Thyroid gland (tissue), 4 donors: ENCODE measurements at regions not wholly inside any gene's neighbourhood (a gene's known extent, or its start where the extent isn't known, plus 50 kb on each side); places are given as distances from the start of the nearest gene placed in this dataset.

Experiments used
- DNase-seq, 2 donors: peaks; one replicate each; pipeline ENCODE4 v3.0.0-alpha.2; 2019
- H3K27ac ChIP-seq, 3 donors: fragments of 200-600 bp; sonication (generic); 1 replicate in 2 of 3; 2 replicates in 1 of 3; pipeline ENCODE4 v1.5.1; 2016 to 2019; ENCODE audit warnings: mild to moderate bottlenecking in 1 of 3, moderate library complexity in 1 of 3
- H3K27me3 ChIP-seq: fragments of 200-600 bp; sonication (generic); one replicate; pipeline ENCODE4 v1.5.1; 2019
- H3K36me3 ChIP-seq, 2 donors: fragments of 200-600 bp; sonication (generic); one replicate each; pipeline ENCODE4 v1.5.1; 2016 to 2019
- H3K4me1 ChIP-seq, 2 donors: fragments of 200-600 bp; sonication (generic); one replicate each; pipeline ENCODE4 v1.5.1; 2017 to 2019
- H3K4me3 ChIP-seq, 3 donors: fragments of 200-600 bp; sonication (generic); replicated peaks in 1 of 3; 1 replicate in 2 of 3; 2 replicates in 1 of 3; pipeline ENCODE4 v1.5.1; 2016; ENCODE audit warnings: mild to moderate bottlenecking in 1 of 3
- H3K9me3 ChIP-seq: fragments of 200-600 bp; sonication (generic); one replicate; pipeline ENCODE4 v1.5.1; 2017
- CTCF ChIP-seq, 6 experiments: fragments of 200-600 bp in 3 of 6; fragments of 450-650 bp in 3 of 6; sonication (generic) in 3 of 6; IDR thresholded peaks; one replicate each; pipeline ENCODE4 v1.5.1; 2016 to 2019; ENCODE audit warnings: antibody characterized with exemption in 6 of 6, mild to moderate bottlenecking in 2 of 6, inconsistent platforms in 1 of 6, moderate library complexity in 1 of 6
- POLR2A ChIP-seq, 2 donors: fragments of 450-650 bp; IDR thresholded peaks; one replicate each; pipeline ENCODE4 v1.6.1; 2017; ENCODE audit warnings: antibody characterized with exemption in 2 of 2, mild to moderate bottlenecking in 2 of 2, moderate library complexity in 1 of 2
- WGBS, 2 donors: methylation state at CpG; one replicate each; pipeline ENCODE4 v1.1.5; 2017; 5-methylcytosine and 5-hydroxymethylcytosine counted together
- intact Hi-C: fragments of 100-400 bp; cut with DNase I; formaldehyde crosslinking; loops from one replicate; pipeline ENCODE4 v1.15.1; 2023

DNA sequence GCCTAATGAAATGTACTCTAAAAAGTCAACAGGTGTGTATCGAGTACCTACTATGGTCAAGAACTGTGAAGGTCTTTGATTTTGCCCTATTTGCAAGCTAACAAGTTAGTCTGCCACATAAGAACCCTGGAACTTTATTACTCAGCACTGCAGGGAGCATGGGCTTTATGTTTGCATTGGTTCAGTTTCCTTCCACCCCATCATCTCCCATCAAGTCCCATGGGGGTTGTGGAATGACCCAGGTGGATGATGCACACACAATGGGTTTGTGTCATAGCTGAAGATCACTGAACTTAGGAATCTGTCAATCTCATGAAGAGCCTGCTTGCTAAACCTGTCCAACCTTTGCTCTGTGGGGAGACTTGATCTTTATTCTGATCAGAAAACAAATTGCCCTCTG is 265.5 kb downstream of the RPRM start:
- Histone ChIP-seq H3K27ac (no peak overlapping the region), H3K4me3 (no peak overlapping the region), H3K4me1 (no peaks in the 10 kb centered on the region), H3K27me3 (no peaks in the 10 kb centered on the region), H3K9me3 (no peaks in the 10 kb centered on the region), H3K36me3 (no peaks in the 10 kb centered on the region)
- 62 to 68% methylated on average over 1 of the region's 1 CpG for WGBS, 2 donors
- intact Hi-C loops = no loop called here
- no peak for DNase-seq
- TF ChIP-seq POLR2A (IDR thresholded peaks at IDR 0.05) = no peak
- TF ChIP-seq CTCF (IDR thresholded peaks at IDR 0.05) = no peak

DNA sequence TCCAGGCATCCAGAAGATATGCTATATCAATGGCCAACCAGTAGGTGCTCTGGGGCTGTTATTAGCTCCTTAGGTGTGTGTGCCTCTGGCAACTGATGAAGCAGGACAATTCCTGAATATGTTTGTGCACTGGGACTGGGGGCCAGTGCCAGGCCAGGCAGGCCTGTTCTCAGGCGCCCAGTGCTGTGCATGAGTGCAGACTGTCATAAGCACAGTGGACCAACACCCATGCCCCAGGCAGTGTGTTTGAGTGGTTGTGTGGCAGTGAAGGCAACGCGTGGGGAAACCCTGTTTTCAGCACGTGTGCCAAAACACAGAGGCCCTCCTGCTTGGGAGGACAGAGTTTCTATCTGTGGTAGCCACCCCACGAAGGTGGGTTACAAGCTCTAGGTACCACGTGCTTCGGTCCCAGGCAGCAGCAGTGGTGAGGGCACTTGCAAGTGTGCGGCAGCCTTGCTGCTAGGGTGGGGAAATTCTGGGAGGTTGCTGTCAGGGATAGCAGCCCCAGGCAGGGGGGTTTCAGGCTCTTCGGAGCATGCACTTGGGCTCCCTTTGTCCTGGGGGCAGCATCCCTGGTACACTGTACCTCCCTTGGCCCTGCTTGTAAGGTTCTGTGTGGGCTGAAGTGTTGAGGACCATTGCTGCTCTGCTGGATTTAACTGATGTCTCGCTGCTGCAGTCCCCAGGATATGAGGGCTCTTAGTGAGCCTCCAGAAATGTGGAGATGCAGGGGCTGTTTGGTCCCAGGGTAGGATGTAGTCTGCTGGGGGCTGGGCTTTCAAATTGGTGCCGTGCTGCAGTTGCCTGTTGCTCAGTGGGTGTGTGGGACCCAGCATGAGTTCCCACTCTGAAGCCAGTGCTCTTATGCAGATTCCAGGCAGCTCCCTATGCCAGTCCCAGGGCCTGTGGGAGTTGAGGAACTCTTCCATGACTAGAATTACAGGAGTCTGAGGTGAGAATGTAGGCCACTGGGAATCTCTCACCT is 280.9 kb downstream of the RPRM start:
- Histone ChIP-seq H3K36me3 (no peaks in the 10 kb centered on the region), H3K4me1 (no peaks in the 10 kb centered on the region), H3K27ac (no peak overlapping the region), H3K4me3 (no peak overlapping the region), H3K27me3 (no peaks in the 10 kb centered on the region), H3K9me3 (no peaks in the 10 kb centered on the region)
- TF ChIP-seq POLR2A (IDR thresholded peaks at IDR 0.05) (no peak), CTCF (IDR thresholded peaks at IDR 0.05) (no peak)
- no peak for DNase-seq
- 84 to 88% methylated on average over 6 to 10 of the region's 11 CpGs for WGBS, 2 donors
- intact Hi-C loops = no loop called here

DNA sequence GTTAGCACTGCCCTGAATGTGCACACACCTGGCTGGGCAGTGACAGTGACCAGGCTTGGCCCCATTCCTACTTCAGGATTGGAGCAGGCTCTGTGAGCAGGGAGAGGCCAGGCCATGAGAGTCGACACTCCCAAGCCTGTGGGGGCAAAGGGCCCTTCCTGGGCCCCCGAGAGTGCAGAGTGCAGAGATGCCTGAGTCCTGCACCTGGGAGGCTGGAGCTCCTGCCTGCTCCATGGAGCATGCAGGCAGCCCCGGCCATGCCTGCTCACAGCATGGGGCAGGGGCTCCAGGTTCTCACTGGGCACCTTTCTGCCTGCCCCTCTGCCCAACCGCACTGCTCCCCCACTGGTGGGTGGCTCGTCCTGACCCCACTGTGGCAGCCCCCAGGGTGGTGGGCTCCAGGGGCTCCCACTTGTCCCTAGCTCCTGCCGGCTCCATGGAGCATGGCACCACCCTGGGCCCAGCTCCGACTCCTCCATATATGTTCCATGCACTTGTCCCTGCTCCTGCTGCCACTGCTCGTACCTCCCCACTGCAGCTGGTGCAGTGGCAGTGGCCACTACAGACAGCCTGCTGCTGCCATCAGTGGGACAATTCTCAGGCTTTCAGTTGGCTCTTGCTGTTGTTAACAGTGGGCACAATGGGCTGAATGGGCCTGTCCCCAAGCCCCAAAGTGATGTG is 282.0 kb downstream of the RPRM start:
- no peaks in the 10 kb centered on the region for H3K9me3 ChIP-seq
- H3K4me1 ChIP-seq = no peaks in the 10 kb centered on the region
- no peaks in the 10 kb centered on the region for H3K36me3 ChIP-seq
- H3K4me3 ChIP-seq = no peak overlapping the region
- no peaks in the 10 kb centered on the region for H3K27me3 ChIP-seq
- H3K27ac ChIP-seq = no peak overlapping the region
- DNase-seq = no peak
- intact Hi-C loops = no loop called here
- TF ChIP-seq POLR2A (IDR thresholded peaks at IDR 0.05) (no peak), CTCF (IDR thresholded peaks at IDR 0.05) (no peak)
- WGBS, 2 donors = 81 to 96% methylated on average over 5 to 8 of the region's 8 CpGs

GRCh38 chr2:153195342-153195741 is 283.2 kb downstream of the RPRM start:
- no peak for DNase-seq

More at GRCh38 chr2:153195342-153195741, 283.2 kb downstream of the RPRM start:
- 65 to 86% methylated on average over 2 of the region's 2 CpGs for WGBS, 2 donors
- Histone ChIP-seq H3K9me3 (no peaks in the 10 kb centered on the region), H3K4me3 (no peak overlapping the region), H3K27me3 (no peaks in the 10 kb centered on the region), H3K4me1 (no peaks in the 10 kb centered on the region), H3K36me3 (no peaks in the 10 kb centered on the region), H3K27ac (no peak overlapping the region)
- TF ChIP-seq POLR2A (IDR thresholded peaks at IDR 0.05) (no peak), CTCF (IDR thresholded peaks at IDR 0.05) (no peak)
- intact Hi-C loops = no loop called here
